ENCODE measurements at regions not wholly inside any gene's neighbourhood (a gene's known extent, or its start where the extent isn't known, plus 50 kb on each side); places are given as distances from the start of the nearest gene placed in this dataset.

- FAIRE-seq: no peak
- no peaks in the 10 kb centered on the region for H3K79me1 ChIP-seq (ENCODE audit: low read depth, low read length)
- TF ChIP-seq TBP (IDR thresholded peaks at IDR 0.05; ENCODE audit: low read depth, low read length) (no peak), SP4 (IDR thresholded peaks at IDR 0.05; ENCODE audit: low read length) (no peak), KDM4A (IDR thresholded peaks at IDR 0.05; ENCODE audit: low read depth, low read length, severe bottlenecking) (no peak), RBBP5 (IDR thresholded peaks at IDR 0.05; ENCODE audit: borderline replicate concordance, low read depth, low read length) (no peak), ATF3 (IDR thresholded peaks at IDR 0.05; ENCODE audit: insufficient read depth, low read depth, low read length) (no peak), USF2 (IDR thresholded peaks at IDR 0.05; ENCODE audit: low read length) (no peak), BACH1 (IDR thresholded peaks at IDR 0.05; ENCODE audit: low read length) (no peak), SP2 (IDR thresholded peaks at IDR 0.05; ENCODE audit: low read length) (no peak), NRF1 (IDR thresholded peaks at IDR 0.05; ENCODE audit: low read depth, low read length) (no peak), JUN (IDR thresholded peaks at IDR 0.05; ENCODE audit: low read depth, low read length) (no peak), POLR2A (IDR thresholded peaks at IDR 0.05; ENCODE audit: control extremely low read depth in 1 of 2, low read depth in 2 of 2, low read length in 2 of 2) (no peak)
Observed at GRCh38 chr1:232568906-232569553, 60.9 kb downstream of the SIPA1L2 start.

More at GRCh38 chr1:232568906-232569553, 60.9 kb downstream of the SIPA1L2 start:
- Histone ChIP-seq H3K27ac (ENCODE audit: low read depth, low read length) (no peak overlapping the region), H4K91ac (replicated peaks; ENCODE audit: insufficient read length, low read length) (no peak overlapping the region), H3K79me2 (ENCODE audit: control insufficient read depth in 1 of 2, insufficient read depth in 2 of 2, low read length in 2 of 2) (no peaks in the 10 kb centered on the region), H3K9me3 (ENCODE audit: insufficient read depth in 2 of 2, low read depth in 1 of 2, low read length in 1 of 2) (no peaks in the 10 kb centered on the region), H4K20me1 (replicated peaks in 1 of 2; ENCODE audit: control insufficient read depth in 1 of 2, insufficient read depth in 2 of 2, low read length in 2 of 2) (no peaks in the 10 kb centered on the region), H3K4me2 (ENCODE audit: insufficient read depth in 1 of 2, low read depth in 2 of 2, low read length in 2 of 2) (no peak overlapping the region), H3K23me2 (ENCODE audit: low read depth, low read length) (no peaks in the 10 kb centered on the region), H4K5ac (ENCODE audit: insufficient read length, low read depth, low read length) (no peak overlapping the region), H2BK15ac (ENCODE audit: low read length) (no peak overlapping the region), H2AFZ (ENCODE audit: low read length) (no peak overlapping the region), H3K36me3 (ENCODE audit: control insufficient read depth in 2 of 4, insufficient read depth in 4 of 4, low read length in 3 of 4) (no peaks in the 10 kb centered on the region), H3K4me1 (replicated peaks in 1 of 4; ENCODE audit: control insufficient read depth in 3 of 4, insufficient read depth in 4 of 4, low read length in 3 of 4) (peaks cover 0 to 2% (median 0%) of the 10 kb centered on the region in 4 experiments; a peak in 2 of 7 replicates), H3K4me3 (ENCODE audit: extremely low read depth in 1 of 4, insufficient read depth in 2 of 4, low read depth in 3 of 4, low read length in 4 of 4) (no peak overlapping the region), H2BK5ac (ENCODE audit: low read depth, low read length) (no peak overlapping the region), H3K14ac (ENCODE audit: insufficient read length) (no peak overlapping the region), H4K8ac (ENCODE audit: extremely low read depth, insufficient read depth, low read length) (no peak overlapping the region), H2BK12ac (ENCODE audit: low read depth, low read length) (no peak overlapping the region), H3K9ac (replicated peaks in 1 of 4; ENCODE audit: extremely low read depth in 1 of 4, low read depth in 3 of 4, low read length in 3 of 4) (no peak overlapping the region), H3K27me3 (replicated peaks in 1 of 4; ENCODE audit: control insufficient read depth in 3 of 4, extremely low read depth in 1 of 4, insufficient read depth in 3 of 4, low read length in 3 of 4) (no peaks in the 10 kb centered on the region), H2BK20ac (ENCODE audit: low read length) (no peak overlapping the region), H3K23ac (ENCODE audit: insufficient read length) (no peak overlapping the region), H3K56ac (replicated peaks; ENCODE audit: insufficient read length, low read depth, low read length) (no peak overlapping the region), H3K18ac (ENCODE audit: extremely low read depth, low read length) (no peak overlapping the region), H3K4ac (replicated peaks; ENCODE audit: insufficient read length, low read depth, low read length) (no peak overlapping the region), H2AK5ac (ENCODE audit: low read depth, low read length) (no peak overlapping the region), H2BK120ac (replicated peaks; ENCODE audit: low read depth, low read length) (no peak overlapping the region)
- no peak for DNase-seq (ENCODE audit: low read depth in 1 of 2, low spot score in 2 of 2)
- WGBS, 2 experiments (ENCODE audit: extremely low coverage in 1 of 2, insufficient coverage in 1 of 2, insufficient read length in 1 of 2, insufficient replicate concordance in 2 of 2, low coverage in 1 of 2, low lambda C conversion rate in 2 of 2, missing lambda C conversion rate in 1 of 2): 92% methylated on average over 9 of the region's 9 CpGs; no CpG with 5 or more reads in 1 of the 2 experiments
- ChIA-PET POLR2A (ENCODE audit: partially characterized antibody) (no interaction called here), CTCF (ENCODE audit: partially characterized antibody) (interaction anchor here (1.1 to 1.2 kb wide), 2 partner anchors 17 to 68 kb away, joined by 3 read pairs; no protein-coding TSS in a partner anchor)

Data from H1 (cell line).